NCI-H2227 treated with DMSO at 0.1 percent for 48 hours (cell line): ENCODE measurements at regions not wholly inside any gene's neighbourhood (a gene's known extent, or its start where the extent isn't known, plus 50 kb on each side); places are given as distances from the start of the nearest gene placed in this dataset.

Experiments used
- DNase-seq: peaks from one replicate; lab custom pipeline; 2025; lab: John Stamatoyannopoulos, UW

DNA sequence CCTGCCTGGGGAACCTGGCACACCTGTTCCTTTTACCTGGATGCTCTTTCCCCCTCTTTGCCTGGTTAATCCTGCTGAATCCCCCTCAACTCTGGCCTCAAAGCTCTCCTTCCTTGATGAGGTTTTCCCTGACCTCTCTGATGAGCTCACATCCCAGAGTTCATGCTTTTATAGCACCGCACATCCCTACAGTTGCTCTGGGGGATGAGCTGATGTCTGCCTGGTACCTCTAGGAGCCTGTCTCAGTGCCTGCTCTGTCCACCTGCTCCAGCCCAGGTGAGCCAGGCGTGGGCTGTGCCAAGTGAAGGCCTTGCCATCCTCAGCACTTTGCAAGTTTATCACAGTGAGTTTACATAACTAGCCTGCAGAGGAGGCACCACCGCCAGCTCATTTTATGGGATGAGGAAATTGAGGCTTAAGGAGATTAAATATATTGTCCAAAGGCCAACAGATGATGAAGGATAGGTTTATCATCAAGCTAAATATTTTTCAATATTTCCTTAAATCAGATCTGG, 58.6 kb upstream of the TMPRSS2 start:
- DNase-seq: no peak

DNA sequence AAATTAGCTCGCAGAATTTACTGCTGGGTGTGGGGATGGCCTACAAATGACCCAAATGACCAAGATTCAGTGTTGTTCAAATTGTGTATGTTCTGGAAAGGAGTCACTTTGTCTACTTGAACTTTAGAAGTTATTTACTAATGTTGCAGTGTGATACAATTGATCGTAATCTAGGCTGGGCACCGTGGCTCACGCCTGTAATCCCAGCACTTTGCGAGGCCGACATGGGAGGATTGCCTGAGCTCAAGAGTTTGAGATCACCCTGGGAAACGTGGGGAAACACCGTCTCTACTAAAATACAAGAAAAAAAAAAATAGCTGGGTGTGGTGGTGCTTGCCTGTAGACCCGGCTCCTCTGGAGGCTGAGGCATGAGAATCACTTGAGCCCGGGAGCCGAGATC, 57.6 kb upstream of the TMPRSS2 start:
- no peak for DNase-seq

GRCh38 chr21:41564871-41565274, 56.9 kb upstream of the TMPRSS2 start:
- no peak for DNase-seq

DNA sequence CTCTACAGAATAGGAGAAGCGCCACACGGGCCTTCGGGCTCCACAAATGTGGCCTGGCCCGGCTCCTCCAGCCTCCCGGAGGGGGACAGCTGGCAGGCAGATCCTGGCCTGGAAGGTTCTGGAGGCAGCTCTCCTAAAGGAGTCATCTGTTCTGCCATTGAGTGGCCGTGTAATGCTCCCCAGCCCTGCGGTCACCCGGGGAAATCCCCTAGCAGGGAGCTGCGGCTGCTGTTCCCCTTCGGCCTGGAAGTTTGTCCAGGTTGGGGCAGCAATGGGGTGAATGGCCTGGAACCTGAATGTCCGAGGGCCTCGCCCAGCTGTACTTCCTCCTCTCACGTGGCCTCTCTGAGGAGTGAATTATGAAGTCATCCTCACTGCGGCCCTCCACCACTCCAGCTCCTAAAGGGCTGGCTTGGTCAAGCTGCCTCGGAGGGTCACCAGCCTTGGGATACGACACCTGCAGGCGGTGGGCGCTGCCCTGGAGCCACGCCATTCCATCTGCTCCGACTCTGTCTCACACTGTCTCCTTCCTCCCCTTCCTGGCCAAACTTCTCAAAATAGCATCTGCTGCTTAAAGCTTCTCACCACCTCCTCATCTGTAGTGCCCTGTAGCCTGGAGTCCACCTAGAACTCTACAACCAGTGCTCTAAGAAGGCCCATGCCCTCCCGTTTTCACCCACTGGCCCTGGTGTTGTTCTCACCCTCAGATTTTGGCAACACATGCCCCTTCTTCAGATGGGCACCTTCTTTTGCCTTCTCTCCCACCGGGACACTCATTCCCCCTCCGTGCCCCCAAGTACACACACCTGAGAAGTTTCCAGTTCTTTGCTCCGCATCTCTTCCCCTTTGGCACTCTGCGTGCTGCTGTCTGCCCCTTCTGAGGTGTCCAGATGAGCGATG, 54.4 kb upstream of the TMPRSS2 start:
- DNase-seq: no peak

- DNase-seq: no peak
Measured at GRCh38 chr21:41561701-41562100, 53.7 kb upstream of the TMPRSS2 start.

- no peak for DNase-seq
Measured at GRCh38 chr21:41560661-41561158, 52.8 kb upstream of the TMPRSS2 start.

DNA sequence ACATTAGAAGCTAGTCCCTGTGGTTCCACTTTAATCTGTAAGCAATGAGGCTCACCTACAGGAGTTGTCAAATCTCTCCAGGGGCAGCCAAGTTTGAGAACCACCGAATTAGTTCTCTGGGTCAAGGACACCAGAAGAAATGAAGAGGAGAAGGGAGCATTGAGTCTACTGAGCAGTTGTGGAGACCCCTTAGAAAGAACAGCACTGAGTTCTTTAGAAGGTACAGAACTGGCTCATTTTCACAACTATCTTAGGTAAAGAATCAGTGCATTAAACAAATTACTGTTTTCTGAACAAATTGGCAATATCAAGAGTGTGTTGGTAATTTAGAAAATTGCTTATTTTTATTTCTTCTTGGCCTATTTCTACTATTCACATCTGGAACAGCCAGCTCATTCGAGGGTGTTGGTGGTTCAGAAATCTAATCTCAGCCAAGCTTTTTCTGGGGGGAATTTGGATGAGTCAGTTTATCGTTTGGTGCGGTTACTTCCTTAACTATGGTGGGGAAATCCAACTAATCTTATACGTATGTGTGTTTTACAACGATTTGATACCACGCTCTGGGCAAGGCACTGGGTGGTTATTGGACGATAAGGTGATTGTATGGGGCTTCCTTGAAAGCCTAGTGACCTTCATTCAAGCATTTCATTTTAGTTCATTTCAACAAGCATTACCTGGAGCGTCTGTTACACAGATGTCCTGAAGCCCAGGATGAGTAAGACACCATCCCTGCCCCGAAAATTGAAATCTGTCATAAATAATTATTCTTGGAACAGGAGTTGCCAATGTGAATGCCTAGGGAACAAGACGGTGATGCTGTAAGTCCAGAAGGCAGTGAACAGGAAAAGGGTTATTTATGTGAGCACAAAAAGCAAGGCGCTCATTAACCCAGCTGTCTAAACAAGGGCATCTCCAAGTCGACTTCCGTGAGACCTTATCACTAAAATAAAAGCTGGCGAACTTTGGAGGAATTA, 52.0 kb upstream of the TMPRSS2 start:
- no peak for DNase-seq

DNA sequence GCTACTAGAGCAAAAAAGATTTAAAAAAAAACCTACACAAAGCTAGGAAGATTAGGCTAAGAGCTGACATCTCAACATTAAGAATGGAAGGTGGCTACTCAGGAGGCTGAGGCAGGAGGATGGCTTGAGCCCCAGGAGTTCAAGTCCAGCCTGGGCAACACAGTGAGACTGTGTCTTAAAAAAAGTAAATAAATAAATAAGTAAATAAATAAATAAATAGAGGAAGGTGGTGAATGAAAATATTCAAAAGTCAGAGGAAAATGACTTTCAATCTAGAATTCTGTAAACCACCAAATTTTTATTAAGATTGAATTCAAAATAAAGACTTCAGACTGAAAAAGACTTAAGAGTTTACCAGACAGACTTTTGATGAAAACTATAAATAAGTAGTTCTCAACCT, 50.9 kb upstream of the TMPRSS2 start:
- no peak for DNase-seq

DNA sequence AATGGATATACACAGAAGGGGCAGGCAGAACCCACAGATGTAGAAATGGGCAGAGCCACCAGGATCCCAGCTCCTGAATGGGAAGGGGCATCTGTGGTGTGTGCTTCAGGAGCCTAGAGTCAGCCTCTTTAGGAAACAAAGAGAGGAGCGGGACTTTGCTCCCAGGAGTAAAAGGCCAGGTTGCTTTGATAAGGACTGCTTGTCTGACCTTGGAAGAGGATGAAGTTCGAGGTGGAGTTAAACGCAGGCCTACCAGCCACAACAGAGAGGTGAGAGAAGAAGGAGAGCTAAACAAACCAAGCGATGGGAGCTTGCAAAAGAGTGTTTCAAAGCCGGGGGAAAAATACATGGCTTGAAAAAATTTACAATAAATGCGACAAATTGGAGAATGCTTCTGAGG, 49.9 kb upstream of the TMPRSS2 start:
- no peak for DNase-seq
